ENCODE measurements at regions not wholly inside any gene's neighbourhood (a gene's known extent, or its start where the extent isn't known, plus 50 kb on each side); places are given as distances from the start of the nearest gene placed in this dataset.
"Not testable (repeated sequence)": the region's sequence is repeated elsewhere in the genome, so short reads cannot be mapped to it uniquely, and the experiment has no call there.

DNA sequence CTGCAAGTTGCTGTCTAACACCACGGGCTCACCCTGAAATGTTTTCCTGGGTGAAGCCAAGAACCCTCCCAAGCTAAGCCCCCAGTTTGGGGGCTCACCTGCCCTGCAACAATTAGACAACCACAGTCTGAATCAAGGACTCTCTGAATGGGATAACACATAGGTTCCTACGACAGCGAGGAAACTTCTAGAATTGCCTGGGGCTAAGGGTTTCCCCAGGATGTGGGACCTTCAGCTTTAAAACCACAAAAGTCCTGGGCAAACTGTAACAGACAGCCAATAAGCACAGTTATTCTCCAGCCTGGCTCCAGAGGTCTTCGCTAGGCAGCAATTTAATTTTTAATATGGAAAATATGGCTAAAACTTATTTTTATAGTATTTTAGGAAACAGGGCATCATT is 162.6 kb downstream of the PRKX start:
- 85% methylated on average over 4 of the region's 4 CpGs for WGBS
- Histone ChIP-seq H3K4me3 (ENCODE audit: low read length) (no peak overlapping the region), H3K27me3 (ENCODE audit: control insufficient read depth, insufficient read depth) (no peaks in the 10 kb centered on the region), H3K4me1 (ENCODE audit: control insufficient read depth, insufficient read depth, low read length) (no peaks in the 10 kb centered on the region), H3K27ac (ENCODE audit: low read length) (no peak overlapping the region), H3K9me3 (ENCODE audit: control insufficient read depth, low read length) (no peaks in the 10 kb centered on the region)
- no peak for DNase-seq
- no peak for ATAC-seq
- intact Hi-C loops (cut with DNase I): no loop called here

DNA sequence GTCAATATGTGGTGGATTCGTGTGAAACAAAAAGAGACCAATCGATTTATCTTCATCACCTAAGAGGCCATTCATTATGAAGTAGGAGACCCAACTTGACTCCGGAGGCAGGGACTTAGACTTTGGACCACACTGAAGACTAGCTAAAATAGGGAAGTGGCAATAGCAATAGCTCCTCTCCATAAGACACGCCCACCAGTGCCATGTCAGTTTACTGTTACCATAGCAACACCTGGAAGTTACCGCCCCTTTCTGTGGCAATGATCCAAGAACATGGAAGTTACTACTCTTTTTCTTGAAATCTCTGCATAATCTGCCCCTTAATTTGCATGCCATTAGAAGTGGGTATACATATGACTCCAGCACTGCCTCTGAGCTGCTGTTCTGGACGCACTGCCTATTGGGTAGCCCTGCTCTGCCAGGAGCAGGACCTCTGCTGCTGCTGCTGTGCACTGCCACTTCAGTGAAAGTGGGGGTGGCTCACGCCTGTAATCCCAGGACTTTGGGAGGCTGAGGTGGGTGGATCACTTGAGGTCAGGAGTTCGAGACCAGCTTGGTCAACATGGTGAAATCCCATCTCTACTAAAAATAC is 163.2 kb downstream of the PRKX start:
- intact Hi-C loops (cut with DNase I): no loop called here

DNA sequence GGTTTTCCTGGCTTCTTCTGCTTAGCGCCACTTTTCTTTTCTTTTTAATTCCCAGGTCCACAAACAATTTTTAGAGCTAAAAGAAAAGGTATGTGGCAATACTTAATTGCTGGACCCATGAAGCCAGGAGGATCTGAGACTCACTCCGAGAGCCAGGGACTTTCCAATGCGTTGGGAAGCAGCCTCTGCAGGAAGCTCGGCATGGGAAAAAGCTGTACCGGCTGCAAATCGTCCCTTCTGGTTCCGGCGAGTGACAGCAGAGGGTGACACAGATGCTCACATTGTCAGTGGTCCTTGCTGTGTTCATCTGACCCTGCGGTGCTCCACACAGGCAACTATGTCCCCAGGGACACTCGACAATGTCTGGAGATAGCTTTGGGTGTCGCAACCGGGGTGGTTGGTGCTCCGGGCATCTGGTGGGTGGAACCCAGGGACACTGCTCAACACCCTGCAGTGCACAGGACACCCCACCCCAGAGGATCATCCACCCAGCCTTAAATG is 164.0 kb downstream of the PRKX start:
- DNase-seq: peak in 2 of 3 donors; percentile 50
- Histone ChIP-seq H3K27me3 (ENCODE audit: control insufficient read depth, insufficient read depth) (no peaks in the 10 kb centered on the region), H3K9me3 (ENCODE audit: control insufficient read depth, low read length) (no peaks in the 10 kb centered on the region), H3K4me3 (ENCODE audit: low read length) (no peak overlapping the region), H3K4me1 (ENCODE audit: control insufficient read depth, insufficient read depth, low read length) (no peaks in the 10 kb centered on the region), H3K27ac (ENCODE audit: low read length) (no peak overlapping the region)
- intact Hi-C loops (cut with DNase I): no loop called here
- WGBS: 26% methylated on average over 13 of the region's 13 CpGs
- ATAC-seq: peak in 1 of 2 donors; percentile 25

More for the DNA sequence above, 163.2 kb downstream of the PRKX start:
- Histone ChIP-seq H3K27me3 (ENCODE audit: control insufficient read depth, insufficient read depth) (no peaks in the 10 kb centered on the region), H3K4me3 (ENCODE audit: low read length) (no peak overlapping the region), H3K4me1 (ENCODE audit: control insufficient read depth, insufficient read depth, low read length) (no peaks in the 10 kb centered on the region), H3K9me3 (ENCODE audit: control insufficient read depth, low read length) (no peaks in the 10 kb centered on the region), H3K27ac (ENCODE audit: low read length) (no peak overlapping the region)
- ATAC-seq (no peak), DNase-seq (no peak)
- 84% methylated on average over 8 of the region's 8 CpGs for WGBS

DNA sequence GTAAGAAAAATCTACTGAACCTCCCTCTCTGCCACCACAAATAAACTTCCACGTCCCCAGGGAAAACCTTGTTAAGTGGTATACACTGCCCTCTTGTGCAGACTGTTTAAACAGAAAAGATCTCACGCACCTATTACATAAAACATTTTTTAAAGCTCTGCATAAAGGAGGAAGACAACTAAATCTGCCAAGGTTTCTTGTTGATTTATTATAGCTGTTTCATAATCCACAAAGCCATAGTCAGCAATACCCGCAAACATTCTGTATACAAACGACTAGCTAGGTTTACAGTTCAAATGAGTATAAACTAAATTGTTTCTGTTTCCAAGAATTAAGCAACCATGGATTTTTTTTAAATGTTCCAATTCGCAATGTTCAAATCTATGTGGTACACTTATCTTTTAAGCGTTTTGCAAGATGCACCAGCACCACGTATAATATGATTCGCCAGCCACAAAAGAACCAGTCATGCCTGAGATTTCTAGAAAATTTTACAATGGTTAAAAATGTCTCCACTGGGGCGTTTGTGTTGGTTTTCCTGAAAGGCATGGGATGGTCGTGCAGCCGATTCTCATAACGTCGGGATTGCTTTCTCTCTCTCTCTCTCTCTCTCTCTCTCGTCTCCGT is 164.6 kb downstream of the PRKX start:
- WGBS: 15% methylated on average over 15 of the region's 15 CpGs
- no peaks in the 10 kb centered on the region for H3K4me1 ChIP-seq (ENCODE audit: control insufficient read depth, insufficient read depth, low read length)
- H3K4me3 ChIP-seq (ENCODE audit: low read length): no peak overlapping the region
- H3K9me3 ChIP-seq (ENCODE audit: control insufficient read depth, low read length): no peaks in the 10 kb centered on the region
- intact Hi-C loops (cut with DNase I): no loop called here
- no peaks in the 10 kb centered on the region for H3K27me3 ChIP-seq (ENCODE audit: control insufficient read depth, insufficient read depth)
- no peak overlapping the region for H3K27ac ChIP-seq (ENCODE audit: low read length)
- DNase-seq: no peak
- peak in 1 of 2 donors; percentile 38 for ATAC-seq

DNA sequence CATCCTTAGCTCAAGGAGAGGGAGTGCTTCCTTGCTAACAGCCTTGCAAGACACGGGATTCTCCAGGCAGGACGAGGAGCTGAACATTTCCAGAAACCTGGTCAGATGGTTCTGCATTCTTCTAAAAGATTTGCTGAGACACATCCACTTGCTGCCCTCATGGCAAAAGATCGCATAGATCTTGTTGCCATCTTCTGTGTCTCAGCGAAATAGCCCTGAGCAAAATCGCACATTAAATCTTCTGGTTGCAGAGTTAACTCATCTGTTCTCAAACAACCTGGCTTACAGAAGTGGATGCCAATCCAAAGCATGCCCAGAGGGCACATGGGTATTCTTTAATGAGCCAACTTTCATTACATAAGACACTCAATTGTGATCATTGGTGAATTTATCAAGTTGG is 167.5 kb downstream of the PRKX start:
- intact Hi-C loops (cut with DNase I): no loop called here

DNA sequence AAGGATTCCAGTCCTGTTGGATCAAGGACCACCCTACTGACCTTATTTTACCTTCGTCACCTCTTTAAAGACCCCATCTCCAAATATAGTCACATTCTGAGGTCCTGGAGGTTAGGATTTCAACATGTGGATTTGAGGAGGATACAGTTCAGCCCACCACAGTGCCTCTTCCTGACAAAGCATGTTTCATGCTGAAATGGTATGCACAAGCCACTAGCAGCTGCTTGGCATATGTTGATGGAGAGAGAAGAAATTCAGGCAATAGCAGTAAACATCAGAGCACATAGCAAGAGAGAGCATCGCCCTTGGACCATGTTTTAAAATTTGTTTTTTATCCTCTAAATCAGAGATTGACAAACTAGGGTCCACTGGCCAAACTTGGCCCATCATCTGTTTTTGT is 172.1 kb downstream of the PRKX start:
- Histone ChIP-seq H3K9me3 (ENCODE audit: control insufficient read depth, low read length) (no peaks in the 10 kb centered on the region), H3K4me1 (ENCODE audit: control insufficient read depth, insufficient read depth, low read length) (no peaks in the 10 kb centered on the region), H3K27me3 (ENCODE audit: control insufficient read depth, insufficient read depth) (no peaks in the 10 kb centered on the region), H3K27ac (ENCODE audit: low read length) (no peak overlapping the region), H3K4me3 (ENCODE audit: low read length) (no peak overlapping the region)
- intact Hi-C loops (cut with DNase I): no loop called here
- DNase-seq: no peak
- no peak for ATAC-seq
- WGBS: 88% methylated on average over 2 of the region's 2 CpGs

More for the DNA sequence above, 167.5 kb downstream of the PRKX start:
- no peak for DNase-seq
- Histone ChIP-seq H3K4me3 (ENCODE audit: low read length) (no peak overlapping the region), H3K9me3 (ENCODE audit: control insufficient read depth, low read length) (no peaks in the 10 kb centered on the region), H3K27me3 (ENCODE audit: control insufficient read depth, insufficient read depth) (no peaks in the 10 kb centered on the region), H3K4me1 (ENCODE audit: control insufficient read depth, insufficient read depth, low read length) (no peaks in the 10 kb centered on the region), H3K27ac (ENCODE audit: low read length) (no peak overlapping the region)
- no peak for ATAC-seq
- WGBS: 78% methylated on average over 5 of the region's 5 CpGs

DNA sequence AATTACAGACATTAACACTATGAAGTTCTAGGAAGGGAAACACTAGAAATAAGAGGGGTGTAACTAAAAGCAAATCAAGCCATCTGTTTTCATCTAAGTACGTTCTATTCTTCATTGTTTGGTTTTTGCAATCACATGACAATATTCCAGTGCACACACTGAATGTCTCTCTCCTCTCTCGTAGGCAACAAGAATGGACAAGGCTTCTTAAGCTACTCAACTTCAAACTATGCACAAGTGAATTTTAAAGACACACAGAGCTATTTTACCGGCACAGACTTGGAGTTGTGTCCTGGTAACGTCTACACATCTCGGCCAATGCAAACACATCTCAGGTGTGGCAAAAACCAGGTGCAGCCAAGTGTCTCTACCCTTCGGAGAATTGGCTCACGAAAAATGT is 173.3 kb downstream of the PRKX start:
- ATAC-seq (no peak), DNase-seq (no peak)
- H3K4me3 ChIP-seq (ENCODE audit: low read length): no peak overlapping the region
- no peaks in the 10 kb centered on the region for H3K4me1 ChIP-seq (ENCODE audit: control insufficient read depth, insufficient read depth, low read length)
- no peaks in the 10 kb centered on the region for H3K27me3 ChIP-seq (ENCODE audit: control insufficient read depth, insufficient read depth)
- H3K27ac ChIP-seq (ENCODE audit: low read length): no peak overlapping the region
- 88% methylated on average over 7 of the region's 7 CpGs for WGBS
- no peaks in the 10 kb centered on the region for H3K9me3 ChIP-seq (ENCODE audit: control insufficient read depth, low read length)
- intact Hi-C loops (cut with DNase I): no loop called here

DNA sequence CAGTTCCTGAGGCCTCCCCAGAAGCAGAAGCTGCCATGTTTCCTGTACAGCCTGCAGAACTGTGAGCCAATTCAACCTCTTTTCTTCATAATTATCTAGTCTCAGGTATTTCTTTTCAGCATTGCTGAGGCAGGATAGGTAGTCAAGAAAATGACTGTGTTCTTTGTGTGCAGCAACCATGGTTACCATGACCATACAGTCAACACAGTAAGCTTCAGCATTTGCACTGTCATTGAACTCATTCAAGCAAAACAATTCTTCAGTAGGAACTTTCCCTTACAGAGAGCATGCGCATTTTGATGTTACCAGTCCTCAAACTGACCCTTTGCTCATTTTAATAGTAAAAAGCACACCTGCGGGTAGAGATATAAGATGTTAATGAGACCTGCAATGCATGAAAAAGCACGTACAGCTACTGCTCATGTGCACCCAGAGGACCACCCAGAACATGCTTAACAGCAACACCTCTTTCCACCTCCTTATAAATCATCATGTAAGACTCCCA is 180.8 kb downstream of the PRKX start:
- no peak for ATAC-seq
- H3K27me3 ChIP-seq (ENCODE audit: control insufficient read depth, insufficient read depth): no peaks in the 10 kb centered on the region
- no peak for DNase-seq
- H3K9me3 ChIP-seq (ENCODE audit: control insufficient read depth, low read length): no peaks in the 10 kb centered on the region
- 92% methylated on average over 3 of the region's 3 CpGs for WGBS
- intact Hi-C loops (cut with DNase I): no loop called here
- no peak overlapping the region for H3K4me3 ChIP-seq (ENCODE audit: low read length)
- H3K27ac ChIP-seq (ENCODE audit: low read length): no peak overlapping the region
- no peaks in the 10 kb centered on the region for H3K4me1 ChIP-seq (ENCODE audit: control insufficient read depth, insufficient read depth, low read length)

DNA sequence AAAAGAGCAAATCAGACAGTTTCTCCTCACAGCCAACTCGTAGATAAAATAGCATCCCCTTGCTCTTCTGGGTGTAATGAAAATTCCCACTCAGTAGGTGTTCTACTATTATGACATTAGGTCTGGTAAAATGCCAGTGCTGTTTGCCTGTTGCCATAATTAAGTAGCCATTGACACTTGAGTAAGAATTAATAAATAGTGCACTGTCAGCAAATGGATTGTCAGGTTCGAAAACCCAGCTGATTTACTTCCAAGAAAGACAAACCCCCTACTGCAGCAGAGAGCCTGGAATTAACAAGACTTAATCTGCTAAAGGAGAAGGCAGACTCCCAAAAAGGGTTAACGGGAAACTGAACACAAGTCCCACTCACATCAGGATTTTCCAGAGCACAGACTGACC is 182.0 kb downstream of the PRKX start:
- H3K27ac ChIP-seq (ENCODE audit: low read length); H3K9me3 ChIP-seq (ENCODE audit: control insufficient read depth, low read length); ATAC-seq; H3K4me3 ChIP-seq (ENCODE audit: low read length); intact Hi-C loops (cut with DNase I); H3K27me3 ChIP-seq (ENCODE audit: control insufficient read depth, insufficient read depth); DNase-seq; H3K4me1 ChIP-seq (ENCODE audit: control insufficient read depth, insufficient read depth, low read length): not testable (repeated sequence)
- WGBS: 89% methylated on average over 3 of the region's 3 CpGs

DNA sequence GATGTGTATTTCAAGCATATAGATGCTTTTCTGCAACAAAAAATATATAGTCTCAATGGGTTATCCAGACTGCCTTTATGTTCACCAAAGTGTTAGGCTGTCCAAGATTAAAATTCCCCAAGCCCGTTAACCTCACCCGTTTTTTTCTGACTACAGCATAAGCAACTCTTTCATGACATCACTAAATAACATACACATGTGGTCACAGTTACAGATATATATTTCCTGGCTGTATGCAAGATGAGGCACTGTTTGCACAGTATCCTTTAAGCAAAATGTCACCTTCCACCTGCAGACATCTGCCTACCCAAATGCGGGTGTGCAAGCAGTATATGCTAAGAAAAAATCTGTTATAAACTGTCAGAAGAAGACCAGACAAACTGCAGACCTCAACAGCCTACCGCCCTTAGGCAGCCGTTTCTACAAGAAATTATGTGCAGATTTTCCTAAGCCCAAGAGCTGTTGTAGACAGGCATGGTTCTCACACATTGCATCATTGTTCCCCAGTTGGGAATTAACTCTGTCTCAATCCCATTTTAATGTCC is 183.1 kb upstream of the MXRA5 start:
- no peak for DNase-seq
- no peak for ATAC-seq
- intact Hi-C loops (cut with DNase I): no loop called here
- Histone ChIP-seq H3K27me3 (ENCODE audit: control insufficient read depth, insufficient read depth) (no peaks in the 10 kb centered on the region), H3K9me3 (ENCODE audit: control insufficient read depth, low read length) (no peaks in the 10 kb centered on the region), H3K4me1 (ENCODE audit: control insufficient read depth, insufficient read depth, low read length) (no peaks in the 10 kb centered on the region), H3K27ac (ENCODE audit: low read length) (no peak overlapping the region), H3K4me3 (ENCODE audit: low read length) (no peak overlapping the region)
- 53% methylated on average over 5 of the region's 5 CpGs for WGBS

DNA sequence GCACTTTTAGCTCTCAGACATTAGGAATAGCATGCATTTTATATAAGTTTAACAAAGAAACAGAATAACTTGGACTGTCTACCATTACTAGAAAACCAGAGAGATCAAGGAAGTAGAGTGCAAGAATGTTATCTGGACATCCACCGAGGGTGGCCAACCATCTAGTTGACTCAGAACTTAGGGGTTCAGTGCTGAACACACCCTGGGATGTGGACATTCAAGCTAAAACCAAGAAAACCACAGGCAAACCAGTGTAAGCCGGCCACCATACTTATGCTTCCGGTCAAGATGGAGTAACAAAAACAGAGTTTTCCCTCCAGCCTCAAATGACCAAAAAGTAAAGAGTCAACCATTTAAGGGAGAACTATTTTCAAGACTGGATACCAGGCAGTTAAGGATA is 181.4 kb upstream of the MXRA5 start:
- 91% methylated on average over 3 of the region's 3 CpGs for WGBS
- intact Hi-C loops (cut with DNase I): no loop called here
- Histone ChIP-seq H3K27me3 (ENCODE audit: control insufficient read depth, insufficient read depth) (no peaks in the 10 kb centered on the region), H3K4me3 (ENCODE audit: low read length) (no peak overlapping the region), H3K4me1 (ENCODE audit: control insufficient read depth, insufficient read depth, low read length) (no peaks in the 10 kb centered on the region), H3K27ac (ENCODE audit: low read length) (no peak overlapping the region), H3K9me3 (ENCODE audit: control insufficient read depth, low read length) (no peaks in the 10 kb centered on the region)
- DNase-seq: no peak
- no peak for ATAC-seq
